Sigmoid colon (tissue), 6 donors: ENCODE measurements at regions not wholly inside any gene's neighbourhood (a gene's known extent, or its start where the extent isn't known, plus 50 kb on each side); places are given as distances from the start of the nearest gene placed in this dataset.
"Not testable (repeated sequence)": the region's sequence is repeated elsewhere in the genome, so short reads cannot be mapped to it uniquely, and the experiment has no call there.

Source experiments
- DNase-seq: peaks from one replicate; pipeline ENCODE4 v3.0.0-alpha.2; 2019
- H3K27ac ChIP-seq, 4 donors: fragments of 200-600 bp; sonication (generic); one replicate each; pipeline ENCODE4 v1.5.1; 2016 to 2019; ENCODE audit warnings: mild to moderate bottlenecking in 1 of 4
- H3K27me3 ChIP-seq, 3 donors: fragments of 200-600 bp; sonication (generic); one replicate each; pipeline ENCODE4 v1.5.1; 2019; ENCODE audit warnings: mild to moderate bottlenecking in 1 of 3
- H3K36me3 ChIP-seq, 4 donors: fragments of 200-600 bp; sonication (generic); one replicate each; pipeline ENCODE4 v1.5.1; 2016 to 2019
- H3K4me1 ChIP-seq, 4 donors: fragments of 200-600 bp; sonication (generic); one replicate each; pipeline ENCODE4 v1.5.1; 2017 to 2019
- H3K4me3 ChIP-seq, 4 donors: fragments of 200-600 bp; sonication (generic); one replicate each; pipeline ENCODE4 v1.5.1; 2017 to 2019; ENCODE audit warnings: mild to moderate bottlenecking in 2 of 4, moderate library complexity in 1 of 4
- H3K9me3 ChIP-seq, 4 donors: fragments of 200-600 bp in 3 of 4; sonication (generic) in 3 of 4; one replicate each; pipeline versions ENCODE4 v1.5.1 to v1.6.1; 2013 to 2019
- EP300 ChIP-seq, 4 donors: sonication (generic); formaldehyde crosslinking; IDR thresholded peaks; one replicate each; pipeline ENCODE4 v1.6.1; 2017; ENCODE audit warnings: antibody characterized with exemption in 4 of 4
- POLR2A ChIP-seq, 2 donors: fragments of 450-650 bp; IDR thresholded peaks; one replicate each; pipeline ENCODE4 v1.6.1; 2016; ENCODE audit warnings: antibody characterized with exemption in 2 of 2, mild to moderate bottlenecking in 2 of 2, moderate library complexity in 2 of 2
- POLR2AphosphoS5 ChIP-seq, 4 donors: sonication (generic); formaldehyde crosslinking; IDR thresholded peaks; one replicate each; pipeline ENCODE4 v1.6.1; 2017; ENCODE audit warnings: antibody characterized with exemption in 4 of 4
- WGBS, 2 donors: extraction: QIAGEN DNeasy Blood & Tissue Kit; methylation state at CpG; one replicate each; pipeline ENCODE4 v1.1.7; 2013; 5-methylcytosine and 5-hydroxymethylcytosine counted together
- intact Hi-C: fragments of 100-400 bp; cut with DNase I; formaldehyde crosslinking; loops from one replicate; pipeline ENCODE4 v1.15.1; 2023
- TF ChIP-seq, protein P1 (sequence below), 4 experiments: fragments of 450-650 bp in 3 of 4; fragments of 200-600 bp in 1 of 4; IDR thresholded peaks; one replicate each; pipeline ENCODE4 v1.5.1; 2016 to 2019; ENCODE audit warnings: antibody characterized with exemption in 4 of 4, mild to moderate bottlenecking in 3 of 4, moderate library complexity in 2 of 4
- donor health status: healthy with polysubstance abuse.
- donor health status: healthy.

GRCh38 chr5:17966640-17967402 lies 332.6 kb downstream of the TAF11L14 start:
- no peak for TF ChIP-seq EP300 (IDR thresholded peaks at IDR 0.05)
- no peak overlapping the region for H3K27ac ChIP-seq
- DNase-seq = no peak
- H3K4me3 ChIP-seq = no peak overlapping the region
- intact Hi-C loops = no loop called here
- 86 to 90% methylated on average over 5 of the region's 5 CpGs for WGBS, 2 donors
- no peaks in the 10 kb centered on the region for H3K36me3 ChIP-seq
- no peaks in the 10 kb centered on the region for H3K4me1 ChIP-seq
- no peaks in the 10 kb centered on the region for H3K27me3 ChIP-seq
- no peaks in the 10 kb centered on the region for H3K9me3 ChIP-seq

- DNase-seq = no peak
- intact Hi-C loops = no loop called here
- Histone ChIP-seq H3K27me3 (no peaks in the 10 kb centered on the region), H3K9me3 (no peaks in the 10 kb centered on the region), H3K4me3 (no peak overlapping the region), H3K36me3 (no peaks in the 10 kb centered on the region), H3K27ac (no peak overlapping the region), H3K4me1 (no peaks in the 10 kb centered on the region)
- TF ChIP-seq POLR2AphosphoS5 (IDR thresholded peaks at IDR 0.05) = no peak
- TF ChIP-seq, protein P1, sequence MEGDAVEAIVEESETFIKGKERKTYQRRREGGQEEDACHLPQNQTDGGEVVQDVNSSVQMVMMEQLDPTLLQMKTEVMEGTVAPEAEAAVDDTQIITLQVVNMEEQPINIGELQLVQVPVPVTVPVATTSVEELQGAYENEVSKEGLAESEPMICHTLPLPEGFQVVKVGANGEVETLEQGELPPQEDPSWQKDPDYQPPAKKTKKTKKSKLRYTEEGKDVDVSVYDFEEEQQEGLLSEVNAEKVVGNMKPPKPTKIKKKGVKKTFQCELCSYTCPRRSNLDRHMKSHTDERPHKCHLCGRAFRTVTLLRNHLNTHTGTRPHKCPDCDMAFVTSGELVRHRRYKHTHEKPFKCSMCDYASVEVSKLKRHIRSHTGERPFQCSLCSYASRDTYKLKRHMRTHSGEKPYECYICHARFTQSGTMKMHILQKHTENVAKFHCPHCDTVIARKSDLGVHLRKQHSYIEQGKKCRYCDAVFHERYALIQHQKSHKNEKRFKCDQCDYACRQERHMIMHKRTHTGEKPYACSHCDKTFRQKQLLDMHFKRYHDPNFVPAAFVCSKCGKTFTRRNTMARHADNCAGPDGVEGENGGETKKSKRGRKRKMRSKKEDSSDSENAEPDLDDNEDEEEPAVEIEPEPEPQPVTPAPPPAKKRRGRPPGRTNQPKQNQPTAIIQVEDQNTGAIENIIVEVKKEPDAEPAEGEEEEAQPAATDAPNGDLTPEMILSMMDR (IDR thresholded peaks at IDR 0.05) = no peak
- no peak for TF ChIP-seq POLR2A (IDR thresholded peaks at IDR 0.05)
- no peak for TF ChIP-seq EP300 (IDR thresholded peaks at IDR 0.05)
- 95 to 97% methylated on average over 1 of the region's 1 CpG for WGBS, 2 donors
These were observed 342.1 kb downstream of the TAF11L14 start for GRCh38 chr5:17976404-17976803.

DNA sequence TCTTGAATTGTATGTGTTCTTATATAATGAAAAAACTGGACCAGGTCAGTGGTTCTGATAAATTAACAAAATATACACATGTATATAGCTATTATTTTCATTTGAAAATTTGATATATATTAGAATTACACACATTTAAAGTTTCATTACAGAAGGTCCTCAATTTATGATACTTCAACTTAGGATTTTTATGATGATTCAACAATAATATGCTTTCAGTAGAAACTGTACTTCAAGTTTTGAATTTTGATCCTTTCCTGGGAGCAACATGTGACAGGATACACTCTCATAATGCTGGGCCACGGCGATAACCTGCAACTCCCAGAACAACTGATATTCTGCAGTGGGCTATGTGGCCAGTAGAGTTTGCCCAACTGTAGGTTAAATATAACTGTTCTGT lies 344.7 kb downstream of the TAF11L14 start:
- Histone ChIP-seq H3K27me3 (no peaks in the 10 kb centered on the region), H3K9me3 (no peaks in the 10 kb centered on the region), H3K4me3 (no peak overlapping the region), H3K27ac (no peak overlapping the region), H3K4me1 (no peaks in the 10 kb centered on the region), H3K36me3 (no peaks in the 10 kb centered on the region)
- intact Hi-C loops = no loop called here
- TF ChIP-seq, protein P1 (IDR thresholded peaks at IDR 0.05) = no peak
- TF ChIP-seq POLR2AphosphoS5 (IDR thresholded peaks at IDR 0.05) (no peak), EP300 (IDR thresholded peaks at IDR 0.05) (no peak), POLR2A (IDR thresholded peaks at IDR 0.05) (no peak)
- WGBS, 2 donors = 90 to 95% methylated on average over 2 of the region's 2 CpGs
- DNase-seq = no peak

DNA sequence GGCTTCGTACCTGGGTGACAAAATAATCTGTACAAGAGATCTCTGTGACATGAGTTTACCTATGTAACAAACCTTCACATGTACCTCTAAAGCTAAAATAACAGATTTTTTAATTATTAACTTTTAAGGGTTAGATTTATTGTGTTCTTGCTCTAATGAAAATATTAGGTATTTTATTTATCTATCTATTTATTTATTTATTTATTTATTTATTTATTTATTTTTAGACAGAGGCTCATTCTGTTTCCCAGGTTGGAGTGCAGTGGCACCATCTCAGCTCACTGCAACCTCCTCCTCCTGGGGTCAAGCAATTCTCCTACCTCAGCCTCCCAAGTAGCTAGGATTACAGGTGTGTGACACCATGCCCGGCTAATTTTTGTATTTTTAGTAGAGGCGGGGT lies 348.4 kb downstream of the TAF11L14 start:
- H3K9me3 ChIP-seq, H3K27me3 ChIP-seq, H3K4me3 ChIP-seq, H3K36me3 ChIP-seq, H3K4me1 ChIP-seq, DNase-seq, H3K27ac ChIP-seq, intact Hi-C loops: not testable (repeated sequence)
- WGBS, 2 donors = 87% methylated on average over 3 of the region's 3 CpGs

DNA sequence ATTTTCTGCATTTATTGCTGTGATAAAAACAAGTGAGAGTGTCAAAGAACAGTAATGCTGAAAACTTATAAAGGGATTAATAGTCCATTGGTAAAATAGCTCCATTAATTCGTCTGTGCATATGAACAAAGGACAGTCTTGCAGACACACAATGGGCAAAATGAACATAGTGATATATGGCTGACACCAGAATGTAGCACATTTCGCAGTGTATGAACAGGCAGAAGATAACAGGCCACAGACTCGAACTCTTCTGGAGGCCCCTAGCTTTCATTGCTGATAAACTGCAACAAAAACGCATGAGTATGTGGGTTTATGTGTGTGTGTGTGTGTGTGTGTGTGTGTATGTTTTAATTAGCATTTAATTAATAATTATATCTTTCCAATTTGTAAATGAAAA lies 354.8 kb downstream of the TAF11L14 start:
- 66 to 80% methylated on average over 4 of the region's 4 CpGs for WGBS, 2 donors
- no peak for TF ChIP-seq POLR2AphosphoS5 (IDR thresholded peaks at IDR 0.05)
- TF ChIP-seq POLR2A (IDR thresholded peaks at IDR 0.05) = no peak
- TF ChIP-seq, protein P1 (IDR thresholded peaks at IDR 0.05) = no peak
- no peak for TF ChIP-seq EP300 (IDR thresholded peaks at IDR 0.05)
- DNase-seq = no peak
- no peak overlapping the region for H3K4me3 ChIP-seq
- H3K9me3 ChIP-seq = no peaks in the 10 kb centered on the region
- no peaks in the 10 kb centered on the region for H3K36me3 ChIP-seq
- no peaks in the 10 kb centered on the region for H3K4me1 ChIP-seq
- no peak overlapping the region for H3K27ac ChIP-seq
- intact Hi-C loops = no loop called here
- H3K27me3 ChIP-seq = no peaks in the 10 kb centered on the region
